HG03457 (cell line): ENCODE measurements at regions not wholly inside any gene's neighbourhood (a gene's known extent, or its start where the extent isn't known, plus 50 kb on each side); places are given as distances from the start of the nearest gene placed in this dataset.

Source experiments
- ATAC-seq: cut with Tn5 transposase; IDR thresholded peaks from one replicate; pipeline ENCODE4 v1.9.1; 2021; ENCODE audit warnings: moderate number of reproducible peaks; ENCODE audit not compliant: unreplicated experiment

GRCh38 chr19:29323021-29323430 lies 110.1 kb upstream of the UQCRFS1 start:
- ATAC-seq: no peak

DNA sequence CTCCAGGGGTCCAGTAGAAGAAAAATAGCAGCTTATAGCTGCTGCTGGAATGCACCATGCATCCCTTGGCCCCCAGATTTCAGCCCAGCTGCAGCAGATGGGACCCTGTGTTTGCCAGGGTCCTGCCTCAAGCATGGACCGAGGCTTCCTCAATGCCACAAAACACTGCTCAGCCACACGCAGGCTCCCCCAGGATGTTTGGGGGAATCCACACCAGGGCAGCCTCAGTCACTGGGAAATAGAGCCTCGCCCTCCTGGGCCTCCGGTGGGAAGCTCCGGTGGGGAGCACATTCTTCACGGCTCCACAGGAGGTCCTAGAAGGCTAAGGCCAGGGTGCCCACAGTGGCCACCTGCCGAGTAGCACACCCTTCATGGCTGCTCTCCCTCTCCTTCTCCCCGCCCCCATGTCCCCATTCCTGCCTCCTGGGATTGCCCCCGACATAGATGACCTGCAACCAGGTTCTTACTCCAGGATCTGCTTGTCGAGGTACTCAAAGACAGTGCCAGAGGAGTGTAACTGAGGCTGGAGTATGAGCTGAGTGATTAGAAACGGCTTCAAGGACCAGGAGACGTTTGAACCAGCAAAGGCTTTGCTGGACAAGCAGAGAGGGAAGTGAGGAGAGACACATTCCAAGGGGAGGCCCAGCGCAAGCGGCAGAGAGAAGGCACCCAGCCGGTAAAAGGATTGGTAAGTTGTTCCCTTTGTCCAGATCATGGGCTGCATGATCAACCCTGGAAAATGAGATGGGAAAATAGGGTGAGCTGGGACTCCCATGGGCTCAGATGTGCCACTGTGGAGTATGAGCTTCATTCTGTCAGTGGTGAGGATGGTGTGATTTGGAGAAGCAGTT lies 110.7 kb upstream of the UQCRFS1 start:
- no peak for ATAC-seq

- no peak for ATAC-seq
Observed at GRCh38 chr19:29324291-29324680, 111.3 kb upstream of the UQCRFS1 start.

DNA sequence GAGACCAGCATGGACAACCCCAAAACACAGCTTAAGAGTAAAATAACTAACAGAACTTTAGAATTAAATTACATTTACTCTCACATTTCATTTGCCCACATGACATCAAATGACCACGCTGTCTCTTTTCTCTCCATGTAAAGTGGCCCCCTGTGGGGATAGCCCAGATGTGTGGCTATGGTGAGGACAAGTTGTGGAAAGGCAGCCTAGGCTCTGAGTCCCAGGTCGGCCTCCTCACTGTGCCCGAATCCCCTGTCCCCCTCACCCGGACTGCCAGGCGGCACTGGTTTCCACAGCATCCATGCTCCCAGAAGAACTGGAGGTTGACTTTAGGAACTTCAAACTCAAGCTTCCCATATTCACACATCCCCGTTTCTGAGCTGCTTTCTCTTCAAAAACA lies 111.8 kb upstream of the UQCRFS1 start:
- no peak for ATAC-seq

DNA sequence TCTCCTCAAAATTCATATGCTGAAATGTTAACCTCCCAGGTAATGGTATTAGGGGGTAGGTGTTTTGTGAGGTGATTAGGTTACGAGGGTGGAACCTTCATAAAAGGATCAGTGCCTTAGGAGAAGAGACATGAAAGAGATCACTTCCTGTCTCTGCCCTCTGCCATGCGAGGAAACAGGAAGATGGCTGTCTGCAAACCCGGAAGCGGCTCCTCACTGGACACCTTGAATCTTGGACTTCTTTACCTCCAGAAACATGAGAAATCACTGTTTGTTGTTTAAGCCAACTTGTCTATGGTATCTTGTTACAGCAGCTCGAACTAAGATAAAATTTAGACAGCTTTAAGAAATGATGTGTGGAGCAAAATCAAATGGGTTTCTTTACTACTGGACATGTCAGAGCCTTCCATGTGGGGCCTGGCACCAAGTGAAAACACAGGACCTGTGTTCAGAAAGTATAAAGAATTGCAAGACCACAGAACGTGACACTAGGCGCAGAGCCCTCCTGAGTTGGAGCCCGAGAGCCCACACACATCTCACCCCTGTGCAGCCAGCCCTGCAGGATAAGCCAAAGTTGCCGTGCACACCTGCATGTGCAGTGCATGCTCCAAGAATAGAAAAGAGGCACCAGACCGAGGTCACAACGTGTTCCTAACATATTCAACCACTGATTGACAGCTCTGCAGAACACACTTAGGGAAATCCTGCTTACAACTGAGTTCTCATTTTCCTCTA lies 112.5 kb upstream of the UQCRFS1 start:
- ATAC-seq: no peak

GRCh38 chr19:29326351-29326750 lies 113.4 kb upstream of the UQCRFS1 start:
- ATAC-seq: no peak

DNA sequence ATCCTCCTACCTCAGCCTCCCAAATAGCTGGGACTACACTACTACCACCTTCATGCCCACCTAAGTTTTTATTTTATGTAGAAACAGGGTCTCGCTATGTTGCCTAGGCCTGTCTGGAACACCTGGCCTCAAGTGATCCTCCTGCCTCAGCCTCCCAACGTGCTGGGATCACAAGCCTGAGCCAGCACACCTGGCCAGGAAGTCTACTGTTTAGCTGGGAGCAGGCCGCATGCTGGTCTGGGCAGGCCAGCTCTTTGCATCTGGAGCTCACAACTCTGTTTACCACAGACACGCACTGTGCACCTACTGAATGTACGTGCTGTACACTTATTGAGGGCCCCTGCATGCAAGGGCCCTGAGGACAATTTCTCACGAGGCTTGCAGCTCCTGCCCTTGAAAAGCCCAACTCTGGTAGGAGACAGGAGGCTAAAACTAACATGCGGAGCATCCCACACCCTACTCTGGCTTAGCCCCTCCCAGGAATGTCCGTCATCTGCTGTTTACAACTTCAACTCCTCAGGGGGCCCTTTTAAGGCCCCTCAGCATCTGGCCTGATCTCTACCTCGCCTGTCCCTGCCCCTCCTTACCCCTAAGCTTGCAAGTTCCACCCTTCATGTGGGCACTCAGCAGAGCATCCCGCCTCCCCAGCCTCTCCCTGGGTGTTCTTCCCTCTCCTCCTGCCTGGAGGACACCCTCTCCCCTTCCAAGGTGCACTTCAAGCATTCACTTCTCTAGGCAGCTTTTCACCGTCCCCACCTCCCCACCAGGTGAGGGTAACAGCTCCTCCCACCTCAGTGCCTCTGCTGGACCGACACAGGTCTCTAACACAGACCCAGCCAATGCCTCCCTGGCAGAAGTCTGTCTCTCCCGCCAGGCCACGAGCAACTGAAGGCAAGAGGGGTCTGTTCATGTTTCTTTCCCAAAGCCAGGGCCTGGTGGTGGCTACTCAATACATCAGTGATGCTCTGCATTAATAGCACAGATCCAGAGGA lies 114.2 kb upstream of the UQCRFS1 start:
- ATAC-seq: no peak

- no peak for ATAC-seq
Observed at GRCh38 chr19:29328586-29328985, 115.6 kb upstream of the UQCRFS1 start.

GRCh38 chr19:29329460-29330134 lies 116.6 kb upstream of the UQCRFS1 start:
- ATAC-seq: no peak

GRCh38 chr19:29336425-29336824 lies 123.5 kb upstream of the UQCRFS1 start:
- no peak for ATAC-seq

DNA sequence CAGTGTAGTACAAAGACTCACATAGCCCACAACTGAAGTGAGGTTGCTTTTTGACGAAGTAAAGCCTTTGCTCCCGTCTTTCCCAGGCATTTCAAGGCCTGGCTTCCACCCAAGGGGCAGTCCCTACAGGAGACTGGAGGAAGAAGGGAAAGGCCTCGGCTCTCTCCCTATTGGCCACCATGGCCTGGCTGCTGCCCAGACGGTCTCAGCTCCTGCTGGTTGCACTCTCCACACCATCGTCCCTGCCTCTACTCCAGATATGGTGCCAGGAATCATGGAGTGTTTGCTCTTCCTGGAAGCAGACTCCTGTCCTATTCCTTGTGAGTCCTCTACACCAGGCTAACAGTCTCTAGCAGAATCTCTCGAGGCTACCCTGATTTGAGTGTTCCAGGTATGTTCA lies 124.1 kb upstream of the UQCRFS1 start:
- ATAC-seq: no peak

DNA sequence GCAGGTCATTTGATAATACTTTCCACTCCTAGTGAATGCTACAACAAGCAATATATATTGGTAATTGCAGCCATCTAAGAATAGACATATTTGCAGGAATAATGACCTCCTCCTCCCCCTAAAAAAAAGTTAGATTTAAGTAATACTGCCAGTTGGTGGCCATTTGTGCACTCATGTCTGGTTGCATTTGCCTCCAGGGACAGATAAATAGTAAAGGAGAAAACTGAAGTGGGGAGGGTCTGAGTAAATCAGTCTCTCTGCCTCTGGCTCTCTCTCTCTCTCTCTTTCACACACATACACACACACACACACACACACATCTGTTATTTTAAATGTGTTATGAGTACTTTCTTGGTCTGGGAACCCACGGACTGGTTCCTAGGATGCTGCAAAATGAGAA lies 125.5 kb upstream of the UQCRFS1 start:
- ATAC-seq: no peak

DNA sequence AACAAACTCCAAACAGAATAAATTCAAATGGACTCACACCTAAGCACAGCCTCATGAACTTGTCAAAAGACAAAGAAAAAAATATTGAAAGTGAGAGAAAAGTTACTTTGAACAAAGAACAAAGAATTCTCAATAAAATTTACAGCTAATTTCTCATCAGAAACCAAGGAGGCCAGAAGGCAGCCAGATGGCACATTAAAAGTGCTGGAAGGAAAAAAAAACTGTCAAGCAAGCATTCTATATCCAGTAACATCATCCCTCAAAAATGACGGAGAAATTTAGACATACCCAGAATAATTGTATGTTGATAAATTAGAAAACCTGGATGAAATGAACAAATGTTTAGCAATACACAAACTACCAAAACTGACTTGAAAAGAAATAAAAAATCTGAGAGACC lies 129.8 kb upstream of the UQCRFS1 start:
- ATAC-seq: no peak

DNA sequence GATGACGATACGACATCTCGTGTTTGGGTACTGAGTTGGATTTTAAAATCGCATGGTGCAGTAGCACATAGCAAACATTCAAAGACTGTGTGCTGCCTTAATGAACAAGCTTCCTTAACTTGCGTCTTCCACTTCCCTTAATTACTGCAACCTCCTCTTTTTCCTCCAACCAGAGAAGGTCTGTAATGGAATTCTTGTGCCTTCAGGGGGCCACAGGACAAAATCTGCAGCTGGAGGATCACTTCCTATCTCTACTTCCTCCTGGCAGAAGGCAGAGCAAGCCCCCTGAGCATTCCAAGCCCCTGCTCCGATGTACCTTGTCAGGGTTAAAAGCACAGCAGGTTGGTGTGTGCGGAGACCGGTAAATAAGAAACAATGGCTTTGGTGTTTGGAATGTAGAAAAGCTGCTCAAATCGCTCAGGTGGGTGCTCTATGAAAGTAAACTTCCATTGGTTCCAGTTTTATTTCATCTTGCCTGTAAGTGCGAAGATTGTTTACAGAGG lies 151.3 kb upstream of the UQCRFS1 start:
- ATAC-seq: no peak

DNA sequence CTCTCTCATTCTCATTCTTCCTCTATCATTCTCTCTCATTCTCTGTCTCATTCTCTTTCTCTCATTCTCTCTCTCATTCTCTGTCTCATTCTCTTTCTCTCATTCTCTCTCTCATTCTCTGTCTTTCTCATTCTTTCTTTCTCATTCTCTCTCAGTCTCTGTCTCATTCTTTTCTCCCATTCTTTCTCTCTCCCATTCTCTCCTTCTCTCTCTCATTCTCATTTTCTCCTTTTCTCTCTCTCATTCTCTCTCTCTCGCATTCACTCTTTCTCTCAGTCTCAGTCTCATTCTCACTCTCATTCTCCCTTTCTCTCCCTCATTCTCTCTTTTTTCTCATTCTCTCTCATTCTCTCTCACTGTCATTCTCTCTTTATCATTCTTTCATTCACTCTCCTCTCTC lies 152.0 kb upstream of the UQCRFS1 start:
- ATAC-seq: no peak

DNA sequence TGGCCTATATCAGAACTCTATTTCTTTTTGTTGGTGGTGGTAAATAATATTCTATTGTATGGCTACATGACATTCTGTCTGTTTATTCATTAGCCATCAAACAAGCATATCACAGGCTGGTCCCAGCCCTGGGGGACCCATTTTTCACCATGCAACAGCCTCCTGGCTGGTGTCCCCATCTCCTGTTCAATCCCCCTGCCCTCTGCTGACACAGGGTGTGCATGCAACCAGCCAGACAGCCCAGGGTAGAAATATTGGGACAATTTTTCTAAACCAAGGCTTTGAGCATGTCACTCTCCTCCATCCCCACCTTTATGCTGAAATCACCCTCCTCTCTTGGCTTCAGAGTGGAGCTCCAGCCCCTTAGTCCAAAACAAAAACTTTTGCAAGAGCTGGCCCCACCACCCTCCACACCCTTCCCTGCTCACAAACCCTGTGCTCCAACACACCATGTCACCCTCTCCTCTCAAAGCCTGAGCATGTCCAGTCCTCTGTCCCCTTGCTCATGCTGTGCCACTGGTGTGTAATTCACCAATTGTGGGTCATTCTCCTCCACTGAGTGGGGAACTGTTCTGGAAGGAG lies 153.0 kb upstream of the UQCRFS1 start:
- no peak for ATAC-seq

DNA sequence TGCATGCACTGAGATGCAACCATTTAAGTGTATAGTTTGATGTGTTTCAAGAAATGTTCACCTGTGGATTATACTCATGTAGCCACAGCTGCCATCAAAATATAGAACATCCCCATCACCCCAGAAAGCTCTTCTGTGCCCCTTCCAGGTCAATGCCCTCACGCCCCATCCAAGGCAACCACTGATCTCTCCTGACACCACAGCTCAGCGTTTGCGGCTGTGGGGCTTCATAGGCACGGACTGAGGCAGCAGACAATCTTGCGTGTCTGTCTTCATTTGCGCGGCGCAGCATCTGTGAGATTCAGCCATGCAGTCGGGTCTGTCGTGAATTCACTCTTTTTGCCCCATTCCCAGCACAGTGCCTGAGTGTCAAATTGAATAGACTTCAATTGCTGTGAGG lies 153.8 kb upstream of the UQCRFS1 start:
- no peak for ATAC-seq

DNA sequence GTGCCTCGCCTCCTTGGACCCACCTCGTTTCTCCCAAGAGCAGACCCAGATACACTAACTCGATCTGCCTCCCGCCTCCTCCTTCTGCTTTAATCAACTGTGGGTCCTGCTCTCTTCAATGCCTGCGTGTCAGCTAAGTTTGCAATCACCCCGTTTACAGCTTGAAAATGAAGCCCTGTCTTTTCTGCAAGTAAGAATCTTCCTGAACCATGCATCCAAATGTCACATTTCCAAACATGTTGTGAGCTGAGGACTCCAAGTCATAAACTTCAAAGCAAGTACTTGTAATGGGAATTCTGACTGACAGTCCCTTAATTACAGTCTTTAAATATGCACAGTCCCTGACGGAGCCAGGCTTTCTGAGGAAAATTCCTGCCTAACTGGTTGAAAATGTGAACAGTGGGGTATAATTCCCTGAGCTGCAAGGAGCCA lies 154.9 kb upstream of the UQCRFS1 start:
- no peak for ATAC-seq

- ATAC-seq: no peak
Observed at GRCh38 chr19:29370276-29370675, 155.5 kb upstream of the VSTM2B start.
